ENCODE measurements at regions not wholly inside any gene's neighbourhood (a gene's known extent, or its start where the extent isn't known, plus 50 kb on each side); places are given as distances from the start of the nearest gene placed in this dataset.

DNA sequence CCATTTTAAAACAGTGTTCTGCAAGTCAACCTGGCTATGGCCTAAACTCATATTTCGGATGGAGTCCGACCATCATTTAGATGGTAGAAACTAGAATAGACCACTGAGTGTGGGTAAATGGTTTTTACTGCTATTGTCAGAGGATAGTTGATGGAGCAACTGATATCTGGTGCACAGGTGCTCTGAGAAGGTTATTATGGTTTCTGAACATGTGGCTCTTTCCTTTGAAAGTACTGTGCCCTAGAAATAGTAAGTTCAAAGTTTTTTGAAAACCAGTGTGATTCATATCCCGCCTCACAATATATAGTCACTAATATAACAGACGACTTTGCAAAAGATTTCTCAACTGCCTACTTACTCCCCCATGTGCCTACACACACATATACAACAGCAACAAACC, 64.4 kb upstream of the BTG1 start:
- TF ChIP-seq, protein P1, sequence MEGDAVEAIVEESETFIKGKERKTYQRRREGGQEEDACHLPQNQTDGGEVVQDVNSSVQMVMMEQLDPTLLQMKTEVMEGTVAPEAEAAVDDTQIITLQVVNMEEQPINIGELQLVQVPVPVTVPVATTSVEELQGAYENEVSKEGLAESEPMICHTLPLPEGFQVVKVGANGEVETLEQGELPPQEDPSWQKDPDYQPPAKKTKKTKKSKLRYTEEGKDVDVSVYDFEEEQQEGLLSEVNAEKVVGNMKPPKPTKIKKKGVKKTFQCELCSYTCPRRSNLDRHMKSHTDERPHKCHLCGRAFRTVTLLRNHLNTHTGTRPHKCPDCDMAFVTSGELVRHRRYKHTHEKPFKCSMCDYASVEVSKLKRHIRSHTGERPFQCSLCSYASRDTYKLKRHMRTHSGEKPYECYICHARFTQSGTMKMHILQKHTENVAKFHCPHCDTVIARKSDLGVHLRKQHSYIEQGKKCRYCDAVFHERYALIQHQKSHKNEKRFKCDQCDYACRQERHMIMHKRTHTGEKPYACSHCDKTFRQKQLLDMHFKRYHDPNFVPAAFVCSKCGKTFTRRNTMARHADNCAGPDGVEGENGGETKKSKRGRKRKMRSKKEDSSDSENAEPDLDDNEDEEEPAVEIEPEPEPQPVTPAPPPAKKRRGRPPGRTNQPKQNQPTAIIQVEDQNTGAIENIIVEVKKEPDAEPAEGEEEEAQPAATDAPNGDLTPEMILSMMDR (IDR thresholded peaks at IDR 0.05) = no peak
- no peak for TF ChIP-seq POLR2A (IDR thresholded peaks at IDR 0.05)
